DND-41 (cell line): ENCODE measurements at regions not wholly inside any gene's neighbourhood (a gene's known extent, or its start where the extent isn't known, plus 50 kb on each side); places are given as distances from the start of the nearest gene placed in this dataset.
A peak's percentile ranks its signal among the peaks of the same experiment; 100 is the strongest.

Experiments used
- ATAC-seq: fragments of 200-7000 bp; cut with Tn5 transposase; 3 replicates; pipeline ENCODE4 v1.9.1; 2021; ENCODE audit warnings: low read depth; ENCODE audit not compliant: insufficient read depth
- DNase-seq: peaks from one replicate; pipeline ENCODE4 v3.0.0-alpha.2; 2020
- H2AFZ ChIP-seq: 2 replicates; pipeline ENCODE4 v1.6.0; 2012; ENCODE audit warnings: low read depth, low read length
- H3K27ac ChIP-seq: 2 replicates; pipeline ENCODE4 v1.5.1; 2012; ENCODE audit warnings: low read length, inconsistent platforms
- H3K27me3 ChIP-seq: fragments of 200-600 bp; sonication (generic); 2 replicates; pipeline ENCODE4 v1.6.0; 2012; ENCODE audit warnings: low read length, mild to moderate bottlenecking, inconsistent platforms; ENCODE audit not compliant: insufficient read depth, poor library complexity
- H3K36me3 ChIP-seq: 2 replicates; pipeline ENCODE4 v1.5.1; 2012; ENCODE audit warnings: low read length, inconsistent platforms; ENCODE audit not compliant: insufficient read depth
- H3K4me1 ChIP-seq: 2 replicates; pipeline ENCODE4 v1.5.1; 2012; ENCODE audit warnings: mild to moderate bottlenecking, low read length; ENCODE audit not compliant: insufficient read depth
- H3K4me2 ChIP-seq: 2 replicates; pipeline ENCODE4 v1.6.0; 2012; ENCODE audit warnings: mild to moderate bottlenecking, moderate library complexity, low read length, inconsistent platforms; ENCODE audit not compliant: insufficient read depth
- H3K4me3 ChIP-seq, 2 experiments: fragments of 200-600 bp in 1 of 2; shearing (Covaris generic) in 1 of 2; 2 replicates each; pipeline ENCODE4 v1.5.1; 2012 to 2016; ENCODE audit warnings: inconsistent platforms in 2 of 2, low read length in 2 of 2, mild to moderate bottlenecking in 2 of 2, low read depth in 1 of 2, moderate library complexity in 1 of 2
- H3K79me2 ChIP-seq: 2 replicates; pipeline ENCODE4 v1.6.0; 2012; ENCODE audit warnings: low read length, inconsistent platforms; ENCODE audit not compliant: insufficient read depth
- H3K9ac ChIP-seq: 2 replicates; pipeline ENCODE4 v1.6.0; 2012; ENCODE audit warnings: low read depth, mild to moderate bottlenecking, inconsistent platforms, low read length, moderate library complexity
- H3K9me3 ChIP-seq: 2 replicates; pipeline ENCODE4 v1.5.1; 2012; ENCODE audit warnings: low read length, moderate library complexity, mild to moderate bottlenecking, inconsistent platforms; ENCODE audit not compliant: insufficient read depth, severe bottlenecking
- H4K20me1 ChIP-seq: 2 replicates; pipeline ENCODE4 v1.6.0; 2012; ENCODE audit warnings: low read length; ENCODE audit not compliant: insufficient read depth
- CTCF ChIP-seq: IDR thresholded peaks from 2 replicates; pipeline ENCODE4 v1.5.1; 2012; ENCODE audit warnings: borderline replicate concordance, low read length, moderate library complexity, mild to moderate bottlenecking; ENCODE audit not compliant: poor library complexity, severe bottlenecking; ENCODE audit errors: extremely low read depth
- EZH2 ChIP-seq: IDR thresholded peaks from 3 replicates; pipeline ENCODE4 v1.6.1; 2012; ENCODE audit warnings: borderline replicate concordance, low read depth, mild to moderate bottlenecking, moderate library complexity, low read length, inconsistent platforms; ENCODE audit not compliant: severe bottlenecking

DNA sequence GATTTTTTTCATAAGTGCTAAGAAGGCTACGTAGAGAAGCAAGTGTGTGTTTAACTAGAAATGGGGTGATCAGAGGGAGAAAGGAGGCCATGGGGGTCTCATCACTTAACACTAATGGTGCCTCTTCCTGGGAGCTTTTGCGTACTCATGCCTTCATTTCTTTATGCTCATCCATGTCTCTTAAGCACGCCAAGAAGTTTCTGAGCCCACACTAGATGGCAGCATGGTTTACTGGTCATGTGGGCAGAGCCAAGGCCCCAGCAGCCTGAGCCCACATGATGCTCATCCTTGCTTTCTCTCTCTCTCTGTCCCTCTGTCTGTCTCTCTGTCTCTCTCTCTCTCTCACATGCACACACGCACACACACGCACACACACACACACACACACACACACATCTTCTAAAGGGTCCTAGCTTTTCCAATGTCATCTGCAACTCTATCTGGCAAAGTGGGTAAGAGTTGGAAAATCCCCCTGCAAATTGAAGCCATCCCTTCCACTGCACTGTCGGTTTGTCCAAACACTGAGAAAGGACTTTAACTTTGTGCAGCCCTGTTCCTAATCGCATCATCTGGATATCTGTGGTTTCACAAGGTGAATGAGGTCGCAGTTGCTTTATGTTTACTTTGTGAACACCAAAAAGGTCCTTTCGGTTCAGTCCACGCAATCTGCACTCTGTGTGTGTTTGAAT lies 137.1 kb upstream of the CCDC68 start:
- Histone ChIP-seq H3K79me2 (no peaks in the 10 kb centered on the region), H3K9me3 (no peaks in the 10 kb centered on the region), H3K9ac (no peak overlapping the region), H4K20me1 (no peaks in the 10 kb centered on the region), H3K27ac (no peak overlapping the region), H2AFZ (no peak overlapping the region), H3K4me3 (no peak overlapping the region), H3K4me2 (no peak overlapping the region), H3K36me3 (no peaks in the 10 kb centered on the region), H3K27me3 (no peaks in the 10 kb centered on the region), H3K4me1 (no peaks in the 10 kb centered on the region)
- DNase-seq (no peak), ATAC-seq (no peak; the same call in 2 of the 3 replicates)
- peak; percentile 46 for TF ChIP-seq CTCF
- no peak for TF ChIP-seq EZH2

DNA sequence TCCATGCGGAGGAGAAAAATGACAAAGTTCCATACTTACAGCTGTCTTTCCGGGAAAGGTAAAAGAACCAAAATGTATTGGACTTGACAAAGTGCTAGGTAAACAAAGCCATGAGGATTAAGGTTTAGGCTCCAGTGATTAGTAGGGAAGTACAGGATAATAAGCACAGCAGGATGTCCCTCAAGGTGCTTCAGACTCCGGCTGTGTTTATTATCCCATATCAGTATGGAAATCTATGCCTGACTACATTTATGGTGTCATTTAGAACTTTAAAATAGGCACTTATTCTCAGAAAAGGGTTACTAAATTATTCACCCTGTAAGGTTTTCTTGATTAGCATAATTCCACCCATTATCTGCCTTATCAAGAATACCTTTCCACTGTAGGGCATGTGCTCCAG lies 136.3 kb upstream of the CCDC68 start:
- DNase-seq (no peak), ATAC-seq (no peak)
- no peaks in the 10 kb centered on the region for H3K4me1 ChIP-seq
- H3K79me2 ChIP-seq, result no peaks in the 10 kb centered on the region
- no peaks in the 10 kb centered on the region for H3K36me3 ChIP-seq
- TF ChIP-seq EZH2, result no peak
- no peak for TF ChIP-seq CTCF
- H3K4me3 ChIP-seq, result no peak overlapping the region
- no peak overlapping the region for H2AFZ ChIP-seq
- H4K20me1 ChIP-seq, result no peaks in the 10 kb centered on the region
- no peaks in the 10 kb centered on the region for H3K27me3 ChIP-seq
- no peaks in the 10 kb centered on the region for H3K9me3 ChIP-seq
- no peak overlapping the region for H3K9ac ChIP-seq
- H3K27ac ChIP-seq, result no peak overlapping the region
- H3K4me2 ChIP-seq, result no peak overlapping the region

- H2AFZ ChIP-seq, result no peak overlapping the region
- H3K79me2 ChIP-seq, result no peaks in the 10 kb centered on the region
- H3K27me3 ChIP-seq, result no peaks in the 10 kb centered on the region
- H3K4me1 ChIP-seq, result no peaks in the 10 kb centered on the region
- H3K4me2 ChIP-seq, result no peak overlapping the region
- no peaks in the 10 kb centered on the region for H4K20me1 ChIP-seq
- no peaks in the 10 kb centered on the region for H3K9me3 ChIP-seq
- no peaks in the 10 kb centered on the region for H3K36me3 ChIP-seq
- TF ChIP-seq EZH2 (no peak), CTCF (no peak)
- ATAC-seq, result no peak
- no peak overlapping the region for H3K27ac ChIP-seq
- DNase-seq, result no peak
- H3K4me3 ChIP-seq, result no peak overlapping the region
- H3K9ac ChIP-seq, result no peak overlapping the region
Observed at GRCh38 chr18:55093808-55094207, 134.5 kb upstream of the CCDC68 start.
